ENCODE measurements at regions not wholly inside any gene's neighbourhood (a gene's known extent, or its start where the extent isn't known, plus 50 kb on each side); places are given as distances from the start of the nearest gene placed in this dataset.

- TF ChIP-seq POLR2A (IDR thresholded peaks at IDR 0.05) (no peak), POLR2AphosphoS5 (IDR thresholded peaks at IDR 0.05; ENCODE audit: insufficient read depth in 1 of 2, low read depth in 1 of 2) (no peak)
Measured at GRCh38 chr4:42216664-42217063, 64.2 kb upstream of the BEND4 start.

Measured in vagina (tissue), 2 donors.